NOMO-1 (cell line): ENCODE measurements at regions not wholly inside any gene's neighbourhood (a gene's known extent, or its start where the extent isn't known, plus 50 kb on each side); places are given as distances from the start of the nearest gene placed in this dataset.
"Not testable (repeated sequence)": the region's sequence is repeated elsewhere in the genome, so short reads cannot be mapped to it uniquely, and the experiment has no call there.

Source experiments
- DNase-seq, 2 experiments: peaks; one replicate each; lab custom pipeline; 2025; ENCODE audit not compliant: unreplicated experiment in 2 of 2; lab: John Stamatoyannopoulos, UW

- peak; percentile 9 to 64 for DNase-seq
These were observed 1167.7 kb upstream of the ADGRB3 start for GRCh38 chr6:67467341-67467740.

GRCh38 chr6:67462725-67463124, 1172.4 kb upstream of the ADGRB3 start:
- DNase-seq = not testable (repeated sequence)

DNA sequence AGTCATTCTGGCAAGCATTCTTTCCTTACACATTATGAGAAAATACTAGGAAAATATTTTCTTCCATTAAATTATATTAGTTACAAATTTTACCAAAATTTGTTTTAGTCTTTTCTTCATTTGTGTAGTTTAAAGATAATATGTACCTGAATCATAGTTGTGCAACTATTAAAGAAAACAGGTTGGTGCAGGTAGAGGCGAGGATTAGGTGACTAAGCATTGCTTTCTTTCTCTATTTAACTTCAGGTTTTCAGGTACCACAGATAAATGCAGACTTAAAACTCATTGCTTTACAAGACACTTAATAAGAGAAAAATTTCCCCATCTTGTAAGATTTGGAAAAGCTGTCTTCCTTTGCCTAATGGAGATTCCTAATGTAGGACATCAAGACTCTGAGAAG, 1175.5 kb upstream of the ADGRB3 start:
- DNase-seq = no peak

- DNase-seq = no peak
These were observed 1176.8 kb upstream of the ADGRB3 start for GRCh38 chr6:67458265-67458664.

DNA sequence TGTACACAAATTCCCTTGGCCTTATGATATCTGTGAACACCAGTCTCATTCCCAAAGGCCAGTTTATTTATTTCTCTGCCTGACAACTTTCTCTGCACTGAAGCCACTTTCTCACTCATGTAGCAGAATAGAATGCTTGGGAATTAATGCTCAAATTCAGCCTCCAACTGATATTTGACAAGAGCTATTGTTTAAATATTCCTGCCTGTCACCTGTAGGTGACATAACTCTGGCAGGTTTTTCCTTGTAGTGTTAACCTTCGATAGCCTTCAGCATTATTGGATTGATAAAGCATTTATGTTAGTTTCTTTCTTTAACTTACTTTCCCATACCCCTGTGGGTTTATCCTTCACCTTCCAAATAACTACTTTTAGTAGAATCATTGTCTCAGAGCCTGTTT, 1183.2 kb upstream of the ADGRB3 start:
- no peak for DNase-seq

- DNase-seq = no peak
These were observed 1184.4 kb upstream of the ADGRB3 start for GRCh38 chr6:67450641-67451040.

DNA sequence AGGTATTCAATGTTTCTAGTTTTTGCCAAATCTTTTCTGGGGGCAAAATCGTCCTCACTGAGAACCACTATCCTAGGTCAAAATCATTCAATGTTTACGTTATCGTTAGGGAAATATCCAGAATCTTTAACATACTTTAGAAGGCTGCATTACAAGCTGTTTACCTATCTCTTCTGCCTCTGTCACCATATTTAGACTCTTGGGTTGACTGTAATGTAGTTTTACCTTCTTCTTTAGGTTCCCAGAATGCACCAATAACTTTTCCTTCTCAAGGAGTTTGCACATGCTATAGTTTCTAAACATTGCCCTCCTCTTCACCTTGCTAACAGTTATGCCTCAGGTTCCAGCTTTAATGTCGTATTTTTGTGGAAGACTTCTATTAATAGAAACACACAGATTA, 1185.5 kb upstream of the ADGRB3 start:
- DNase-seq = no peak

DNA sequence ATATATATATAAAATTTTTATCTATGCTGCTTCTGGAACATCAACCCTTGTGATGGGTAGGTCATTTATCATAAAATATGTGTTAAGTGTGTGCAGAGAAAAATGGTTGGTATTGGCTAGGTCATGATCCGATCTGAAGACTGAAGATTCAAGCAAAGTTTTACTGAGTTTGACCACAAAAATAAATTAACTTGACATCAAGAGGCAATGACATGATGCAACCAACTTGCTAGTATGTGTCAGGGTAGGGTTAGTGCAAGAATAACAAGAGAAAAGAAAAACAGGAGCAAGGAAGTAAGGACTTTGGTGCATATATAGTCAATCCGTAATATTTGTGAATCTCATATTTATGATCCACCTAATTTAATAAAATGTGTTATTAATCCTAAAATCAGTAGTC, 1202.0 kb upstream of the ADGRB3 start:
- DNase-seq = peak; percentile 60 to 90

DNA sequence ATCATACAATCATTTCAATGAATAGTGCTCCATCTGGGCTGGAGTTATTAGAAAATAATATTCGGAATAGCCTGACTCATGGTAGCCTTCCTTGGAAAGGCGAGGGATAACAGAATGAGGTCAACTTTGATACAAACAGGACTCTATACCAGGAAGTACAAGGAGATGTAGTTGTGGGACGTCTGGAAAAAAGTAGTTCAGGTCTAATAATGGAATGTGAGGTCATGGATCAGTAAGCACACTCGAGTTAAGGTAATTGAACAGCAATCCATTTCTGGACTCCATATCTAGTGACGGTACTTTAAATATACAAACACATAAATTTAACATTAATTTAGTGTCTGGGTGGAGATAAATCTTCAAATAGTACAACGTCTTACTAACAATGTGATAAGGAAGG, 1204.0 kb upstream of the ADGRB3 start:
- no peak for DNase-seq

GRCh38 chr6:67426686-67427085, 1208.4 kb upstream of the ADGRB3 start:
- DNase-seq = not testable (repeated sequence)

- DNase-seq = no peak
These were observed 1223.0 kb upstream of the ADGRB3 start for GRCh38 chr6:67412035-67412434.

GRCh38 chr6:67411036-67411435, 1224.0 kb upstream of the ADGRB3 start:
- DNase-seq = no peak

GRCh38 chr6:67394254-67394653, 1240.8 kb upstream of the ADGRB3 start:
- DNase-seq = no peak

- DNase-seq = no peak
These were observed 1241.7 kb upstream of the ADGRB3 start for GRCh38 chr6:67393356-67393755.

DNA sequence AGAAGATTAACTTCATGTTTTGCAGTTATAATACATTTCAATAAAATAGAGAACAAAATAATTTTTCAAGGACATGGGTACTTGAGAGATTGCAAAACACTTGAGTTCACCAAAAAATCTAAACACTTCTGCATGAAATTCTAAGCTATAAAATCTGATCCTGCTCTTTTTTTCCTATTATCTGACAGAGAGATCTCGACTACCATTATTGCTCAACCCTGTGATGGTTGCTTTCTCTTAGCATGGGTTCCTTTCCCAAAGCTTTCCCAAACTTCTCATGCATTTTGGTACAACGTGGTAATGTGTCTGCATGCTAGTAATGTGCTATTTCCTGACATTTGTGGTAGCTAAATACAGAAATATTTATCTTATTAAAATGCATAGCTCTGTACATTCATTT, 1243.1 kb upstream of the ADGRB3 start:
- no peak for DNase-seq

DNA sequence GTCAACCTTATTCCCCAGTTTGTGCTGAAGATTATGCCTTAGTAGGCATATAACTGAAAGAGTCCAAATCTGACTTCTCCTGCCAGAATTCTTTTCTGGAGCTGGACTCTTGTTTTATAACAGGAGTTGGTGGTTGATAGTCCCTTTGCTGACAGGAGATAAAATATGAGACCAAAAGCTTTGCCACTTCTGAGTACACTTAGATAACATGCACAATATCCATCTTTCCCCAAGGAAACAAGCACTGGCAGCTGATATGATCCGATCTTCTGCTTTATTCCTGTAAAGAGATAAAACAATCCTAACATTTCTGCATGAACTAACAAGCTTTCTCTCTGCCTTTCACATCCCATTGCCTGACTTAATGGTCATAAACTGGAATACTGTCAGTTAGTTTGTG, 1265.4 kb upstream of the ADGRB3 start:
- DNase-seq = no peak

DNA sequence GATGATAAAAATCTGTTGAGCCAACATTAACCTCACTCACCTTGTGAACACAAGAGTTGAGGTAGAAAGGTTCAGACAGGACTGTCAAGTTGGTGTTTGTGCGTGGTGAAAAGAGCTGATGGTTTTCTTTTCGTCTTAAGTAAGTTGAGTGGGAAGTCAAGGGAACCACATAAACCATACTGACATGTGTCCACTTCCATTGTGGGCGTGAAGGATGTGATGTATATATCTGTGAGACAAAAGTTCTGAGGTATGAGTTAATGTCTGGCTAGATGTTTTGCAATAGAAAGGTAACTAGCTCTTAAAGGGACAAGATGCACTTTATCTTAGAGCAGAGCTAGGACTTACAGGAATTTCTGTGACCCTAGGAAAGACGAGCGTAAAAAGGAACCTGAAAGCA, 1272.1 kb upstream of the ADGRB3 start:
- no peak for DNase-seq

GRCh38 chr6:67361264-67361663, 1273.8 kb upstream of the ADGRB3 start:
- DNase-seq = peak in 1 of 2 experiments; percentile 3

- DNase-seq = no peak
These were observed 1276.8 kb upstream of the ADGRB3 start for GRCh38 chr6:67358241-67358640.

DNA sequence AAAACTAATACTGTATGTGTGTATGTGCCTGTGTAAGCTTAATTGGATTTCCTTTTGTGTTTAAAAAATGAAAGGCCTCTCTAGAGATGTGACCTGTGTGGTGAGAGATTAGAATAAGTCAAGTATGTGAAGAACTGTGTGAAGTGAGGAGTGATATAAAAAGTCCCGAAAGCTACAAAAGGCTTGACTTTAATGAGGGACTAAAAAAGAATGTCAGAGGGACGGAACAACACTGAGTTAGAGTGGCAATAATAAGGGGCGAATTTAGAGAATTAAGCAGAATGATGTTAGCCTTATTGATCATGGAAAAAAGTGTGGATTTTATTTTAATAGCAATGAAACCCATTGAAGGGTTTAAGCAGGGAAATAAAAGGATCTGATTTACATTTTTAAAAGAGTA, 1281.2 kb upstream of the ADGRB3 start:
- no peak for DNase-seq

GRCh38 chr6:67352717-67353116, 1282.4 kb upstream of the ADGRB3 start:
- DNase-seq = no peak

DNA sequence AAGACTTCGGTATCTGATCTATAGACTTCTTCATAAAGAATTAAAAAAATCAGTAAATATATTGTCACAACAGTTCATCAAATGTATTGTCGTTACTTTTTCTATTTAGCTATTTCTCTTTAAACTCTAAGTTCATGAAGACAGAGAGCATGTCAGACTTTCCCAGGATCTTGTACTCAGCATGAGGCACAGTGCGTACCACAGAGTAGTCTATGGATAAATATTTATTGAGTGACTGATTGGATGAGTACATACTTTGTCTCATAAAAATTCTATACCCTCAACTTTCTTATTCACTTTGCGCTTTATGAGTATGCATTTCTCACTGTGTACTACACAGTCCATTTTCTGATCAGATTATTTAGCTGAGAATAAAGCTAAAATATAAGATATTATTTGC, 1284.4 kb upstream of the ADGRB3 start:
- DNase-seq = no peak

- no peak for DNase-seq
These were observed 1289.1 kb upstream of the ADGRB3 start for GRCh38 chr6:67345946-67346345.

DNA sequence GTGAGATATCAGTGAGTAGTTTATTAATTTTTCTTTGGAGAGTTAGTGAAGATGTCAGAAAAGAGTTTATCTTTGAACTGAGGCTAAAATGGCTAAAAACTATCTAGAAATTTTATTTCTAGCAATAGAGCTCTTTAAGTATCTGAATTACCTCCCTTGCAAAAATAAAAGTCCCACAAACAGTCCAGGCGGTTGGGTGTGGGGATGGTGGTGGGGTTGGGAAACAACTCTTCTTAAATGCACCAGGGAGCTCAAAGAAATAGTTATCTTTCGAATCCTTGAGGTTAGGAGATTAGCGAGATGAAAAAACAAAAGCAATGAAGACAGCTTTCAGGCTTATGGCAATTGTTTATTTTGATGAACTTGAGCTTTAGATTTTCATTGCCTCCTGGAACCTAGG, 1299.1 kb upstream of the ADGRB3 start:
- no peak for DNase-seq
